ENCODE measurements at regions not wholly inside any gene's neighbourhood (a gene's known extent, or its start where the extent isn't known, plus 50 kb on each side); places are given as distances from the start of the nearest gene placed in this dataset.
A peak's percentile ranks its signal among the peaks of the same experiment; 100 is the strongest.

DNA sequence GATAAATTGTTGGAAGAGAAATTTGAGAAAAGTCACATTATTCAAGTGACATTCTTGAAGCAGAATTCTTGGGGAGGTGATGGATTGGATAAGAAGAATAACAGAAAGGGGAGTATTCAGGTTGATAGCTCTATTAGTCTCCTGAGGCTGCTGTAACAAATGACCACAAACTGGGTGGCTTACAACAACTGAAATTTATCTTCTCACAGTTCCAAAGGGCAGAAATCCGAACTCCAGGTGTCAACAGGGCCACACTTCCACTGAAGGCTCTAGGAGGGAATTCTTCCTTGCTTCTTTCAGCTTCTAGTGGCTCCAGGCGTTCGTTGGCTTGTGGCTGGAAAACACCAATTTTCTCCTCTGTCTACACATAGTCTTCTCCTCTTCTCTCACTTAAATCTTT, 99.8 kb downstream of the TES start:
- DNase-seq (ENCODE audit: low read depth, low spot score) = no peak
- in situ Hi-C loops (cut with HindIII; ENCODE audit: low pct_unique_long_range_greater_than_20kb, low sequenced_read_pairs) = no loop called here

DNA sequence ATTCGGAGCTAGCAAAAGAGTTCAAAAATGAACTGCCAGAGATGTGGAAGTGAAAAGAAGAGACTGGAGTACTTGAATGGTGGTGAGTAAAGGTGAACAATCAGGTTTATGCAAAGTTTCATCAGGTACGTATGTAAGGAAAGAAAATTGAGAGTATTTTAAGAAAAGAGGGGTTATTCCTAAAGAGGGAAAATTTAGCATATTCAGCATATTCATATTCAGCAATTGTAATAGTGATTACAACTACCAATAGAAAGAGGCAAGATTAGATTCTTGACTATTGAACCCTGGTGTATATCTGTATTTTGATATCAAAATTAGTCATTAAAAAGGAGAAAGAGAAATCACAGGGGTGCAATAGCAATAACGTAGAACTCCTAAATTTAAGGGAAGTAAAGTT, 100.9 kb downstream of the TES start:
- DNase-seq (ENCODE audit: low read depth, low spot score) = no peak
- in situ Hi-C loops (cut with HindIII; ENCODE audit: low pct_unique_long_range_greater_than_20kb, low sequenced_read_pairs) = no loop called here

DNA sequence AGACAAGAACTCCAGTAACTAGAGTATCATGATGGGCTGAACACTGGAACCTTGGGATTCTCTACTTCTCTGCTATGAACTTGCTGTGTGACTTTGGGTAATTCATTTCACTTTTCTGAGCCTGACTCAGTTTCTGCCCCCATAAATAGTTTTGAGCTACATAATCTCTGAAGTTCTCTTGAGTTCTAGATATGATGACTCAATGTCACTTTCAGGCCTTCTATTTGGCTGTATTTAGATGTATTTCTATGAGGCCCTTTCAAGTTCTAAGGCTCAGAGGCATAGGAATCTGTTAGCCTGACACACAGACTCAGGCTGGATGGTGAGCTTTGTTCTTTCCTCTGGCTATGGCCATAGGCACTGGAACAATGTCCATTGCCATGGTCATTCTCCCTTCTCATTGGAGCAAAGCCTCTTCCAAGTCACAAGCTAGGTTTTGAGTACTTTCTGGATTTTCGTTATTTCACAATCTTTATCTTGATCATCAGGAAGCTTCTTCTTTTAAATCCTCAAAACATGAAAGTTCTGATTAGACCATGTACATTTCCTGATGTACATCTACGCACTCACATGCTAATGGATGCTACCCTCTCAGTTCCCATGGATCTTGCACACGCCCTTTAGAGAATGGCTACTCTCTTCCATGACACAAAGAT, 101.6 kb downstream of the TES start:
- DNase-seq (ENCODE audit: low read depth, low spot score) = no peak
- in situ Hi-C loops (cut with HindIII; ENCODE audit: low pct_unique_long_range_greater_than_20kb, low sequenced_read_pairs) = no loop called here

DNA sequence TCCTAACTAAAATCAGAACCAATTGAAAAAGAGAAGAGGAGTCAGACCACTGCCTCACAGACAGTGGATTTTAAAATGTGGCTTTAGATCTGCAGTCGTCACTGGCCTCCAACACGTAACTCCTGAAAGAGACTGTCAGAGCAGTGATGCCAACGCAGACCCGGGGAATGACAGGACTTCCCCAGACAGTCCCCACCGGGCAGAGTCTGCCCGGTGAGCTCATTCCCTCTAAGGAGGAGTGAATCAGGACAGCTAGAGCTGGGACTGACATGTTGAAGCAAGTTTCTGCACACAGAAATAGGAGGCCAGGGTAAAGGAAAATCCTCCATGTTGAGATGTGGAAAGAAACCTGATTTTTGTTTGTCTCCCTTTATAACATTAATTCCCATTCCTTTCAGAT, 105.0 kb downstream of the TES start:
- in situ Hi-C loops (cut with HindIII; ENCODE audit: low pct_unique_long_range_greater_than_20kb, low sequenced_read_pairs) = no loop called here
- DNase-seq (ENCODE audit: low read depth, low spot score) = no peak

DNA sequence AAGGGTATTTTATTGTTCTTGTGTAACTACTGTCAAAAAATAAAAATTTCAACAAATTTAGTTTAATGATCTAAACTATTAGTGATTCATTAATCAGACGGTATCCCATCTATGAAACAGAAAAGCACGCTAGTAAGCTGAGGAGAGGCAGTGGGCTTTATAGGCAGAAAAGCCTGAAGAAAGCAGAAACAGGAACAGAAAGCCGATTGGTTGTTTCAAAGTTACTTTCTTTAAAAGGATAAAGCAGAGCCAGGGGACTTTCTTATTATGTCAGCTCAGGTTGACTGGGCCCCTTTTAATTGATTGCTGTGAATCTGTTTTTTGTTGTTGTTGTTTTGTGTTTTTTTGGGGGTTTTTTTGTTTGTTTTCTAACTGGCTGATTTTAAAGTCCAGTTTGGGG, 105.5 kb downstream of the TES start:
- DNase-seq (ENCODE audit: low read depth, low spot score) = no peak
- in situ Hi-C loops (cut with HindIII; ENCODE audit: low pct_unique_long_range_greater_than_20kb, low sequenced_read_pairs) = no loop called here

DNA sequence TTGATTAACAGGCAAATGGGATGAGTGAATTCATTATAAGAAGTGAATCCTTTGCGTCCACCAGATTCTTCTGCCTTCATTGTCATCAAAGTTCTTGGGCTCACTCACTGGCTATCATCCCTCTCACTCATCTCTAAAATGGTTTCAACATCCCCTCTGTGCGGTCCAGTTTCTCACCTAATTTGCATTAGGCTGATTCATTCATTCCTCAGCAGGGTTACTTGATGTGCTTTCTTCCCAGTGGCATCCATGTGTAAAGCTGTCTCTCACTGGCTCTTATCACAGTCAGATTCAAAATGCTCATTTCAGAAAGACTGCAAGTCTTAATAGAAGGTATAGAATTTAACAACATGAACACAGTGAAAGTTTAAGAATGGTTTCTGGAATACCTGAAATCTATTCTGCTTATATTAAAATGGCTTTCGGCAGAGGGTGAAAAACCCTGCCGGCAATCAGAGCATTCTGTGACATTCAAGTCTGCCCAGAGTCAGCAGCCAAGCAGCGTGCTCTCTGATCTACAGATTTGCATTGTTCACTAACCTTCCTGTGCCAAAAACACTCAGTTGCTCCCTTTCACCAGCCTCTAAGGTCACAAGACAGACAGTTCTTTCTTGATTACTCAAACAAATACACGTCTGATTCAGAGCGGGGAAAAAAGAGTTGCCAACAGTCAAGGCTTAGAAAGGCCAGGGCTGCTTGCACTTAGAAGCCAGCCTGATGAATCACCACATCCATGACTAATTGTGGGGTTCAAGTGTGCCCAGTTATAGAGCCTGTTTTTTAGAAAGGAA, 106.7 kb downstream of the TES start:
- in situ Hi-C loops (cut with HindIII; ENCODE audit: low pct_unique_long_range_greater_than_20kb, low sequenced_read_pairs) = no loop called here
- peak; percentile 100 for DNase-seq (ENCODE audit: low read depth, low spot score)

DNA sequence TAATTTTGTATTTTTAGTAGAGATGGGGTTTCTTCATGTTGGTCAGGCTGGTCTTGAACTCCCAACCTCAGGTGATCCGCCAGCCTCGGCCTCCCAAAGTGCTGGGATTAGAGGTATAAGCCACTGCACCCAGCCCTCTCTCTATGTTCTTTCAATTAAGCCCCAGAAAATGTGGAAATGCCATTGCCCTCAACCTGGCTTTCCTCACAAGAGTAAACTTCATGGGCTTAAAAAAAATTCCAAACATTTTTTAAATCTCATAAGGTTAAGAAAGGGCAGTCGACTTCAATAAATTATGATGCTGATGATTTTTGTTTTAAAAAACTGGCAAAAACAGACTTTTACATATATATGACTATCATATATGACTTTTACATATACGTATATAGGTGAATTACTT, 107.6 kb downstream of the TES start:
- in situ Hi-C loops (cut with HindIII; ENCODE audit: low pct_unique_long_range_greater_than_20kb, low sequenced_read_pairs) = no loop called here
- DNase-seq (ENCODE audit: low read depth, low spot score) = no peak

DNA sequence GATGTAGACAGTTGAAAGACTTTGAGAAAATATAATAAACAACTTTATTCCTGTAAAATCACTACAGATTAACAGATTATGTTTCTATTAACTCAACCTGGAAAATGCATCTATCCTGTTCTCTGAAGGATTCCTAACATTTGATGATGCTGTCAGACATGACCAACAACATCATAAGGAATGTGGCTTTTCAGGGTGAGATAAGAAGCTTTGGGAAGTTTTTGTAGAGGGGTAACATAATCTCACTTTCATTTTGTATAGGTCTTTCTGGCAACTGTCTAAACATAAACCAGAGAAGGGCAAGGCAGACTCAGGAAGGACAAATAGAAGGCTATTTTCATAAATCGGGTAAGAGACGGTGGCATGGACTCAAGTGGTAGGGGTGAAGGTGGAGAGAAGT, 112.2 kb downstream of the TES start:
- in situ Hi-C loops (cut with HindIII; ENCODE audit: low pct_unique_long_range_greater_than_20kb, low sequenced_read_pairs) = no loop called here
- DNase-seq (ENCODE audit: low read depth, low spot score) = no peak

DNA sequence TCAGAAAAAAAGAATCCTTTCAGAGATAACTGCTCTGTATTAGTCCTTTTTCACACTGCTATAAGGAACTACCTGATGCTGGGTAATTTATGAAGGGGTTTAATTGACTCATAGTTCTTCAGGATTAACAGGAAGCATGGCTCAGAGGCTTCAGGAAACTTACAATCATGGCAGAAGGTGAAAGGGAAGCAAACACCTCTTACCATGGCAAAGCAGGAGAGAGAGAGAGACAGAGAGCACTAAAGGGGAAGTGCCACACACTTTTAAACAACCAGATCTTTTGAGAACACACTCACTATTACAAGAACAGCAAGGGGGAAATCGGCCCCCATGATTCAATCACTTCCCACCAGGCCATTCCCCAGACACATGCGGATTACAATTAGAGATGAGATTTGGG, 114.2 kb downstream of the TES start:
- in situ Hi-C loops (cut with HindIII; ENCODE audit: low pct_unique_long_range_greater_than_20kb, low sequenced_read_pairs) = no loop called here

DNA sequence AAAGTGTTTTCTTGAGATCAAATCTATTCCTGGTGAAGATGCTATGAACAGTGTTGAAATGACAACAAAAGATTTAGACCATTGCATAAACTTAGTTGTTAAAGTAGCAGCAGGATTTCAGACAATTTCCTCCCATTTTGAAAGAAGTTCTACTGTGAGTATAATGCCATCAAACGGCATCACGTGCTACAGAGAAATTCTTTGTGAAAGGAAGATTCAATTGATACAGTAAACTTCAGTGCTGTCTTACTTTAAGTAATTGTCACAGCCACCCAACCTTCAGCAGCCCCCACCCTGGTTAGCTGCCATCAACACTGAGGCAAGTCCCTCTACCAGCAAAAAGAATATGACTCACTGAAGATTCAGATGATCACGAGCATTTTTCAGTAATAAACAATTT, 115.2 kb downstream of the TES start:
- no peak for DNase-seq (ENCODE audit: low read depth, low spot score)
- in situ Hi-C loops (cut with HindIII; ENCODE audit: low pct_unique_long_range_greater_than_20kb, low sequenced_read_pairs) = no loop called here

More for the DNA sequence above, 114.2 kb downstream of the TES start:
- no peak for DNase-seq (ENCODE audit: low read depth, low spot score)

DNA sequence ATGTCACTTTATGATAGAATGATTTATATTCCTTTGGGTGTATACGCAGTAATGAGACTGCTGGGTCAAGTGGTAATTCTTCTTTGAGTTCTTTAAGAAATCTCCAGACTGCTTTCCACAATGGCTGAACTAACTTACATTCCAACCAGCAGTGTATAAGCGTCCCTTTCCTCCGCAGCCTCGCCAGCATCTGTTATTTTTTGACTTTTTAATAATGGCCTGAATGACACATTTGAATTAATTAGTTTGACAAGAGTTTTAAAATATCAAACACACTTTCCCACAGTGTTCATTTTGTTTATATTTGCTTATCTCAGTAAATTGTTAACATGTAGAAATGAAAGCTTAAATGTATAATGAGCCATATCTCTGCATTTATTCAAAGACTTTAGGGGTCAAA, 116.8 kb downstream of the TES start:
- in situ Hi-C loops (cut with HindIII; ENCODE audit: low pct_unique_long_range_greater_than_20kb, low sequenced_read_pairs) = no loop called here
- no peak for DNase-seq (ENCODE audit: low read depth, low spot score)

DNA sequence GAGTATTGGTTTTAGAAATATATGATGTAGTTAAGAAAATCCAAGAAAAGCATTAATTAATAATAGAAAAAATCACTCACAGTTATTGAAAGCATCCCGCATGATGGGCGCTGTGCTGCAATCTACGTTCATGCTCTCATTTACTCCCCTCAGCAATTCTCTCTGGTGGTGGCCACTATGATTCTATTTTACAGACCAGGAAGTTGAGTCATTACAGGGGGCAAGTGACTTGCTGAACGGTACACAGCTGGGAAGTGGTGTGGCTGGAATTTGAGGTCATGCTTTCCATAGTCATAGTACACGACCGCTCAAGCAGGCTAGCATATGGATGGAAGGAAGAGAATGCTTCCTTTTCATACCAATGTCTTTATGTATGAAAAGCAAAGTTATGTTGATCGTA, 117.4 kb downstream of the TES start:
- DNase-seq (ENCODE audit: low read depth, low spot score) = no peak
- in situ Hi-C loops (cut with HindIII; ENCODE audit: low pct_unique_long_range_greater_than_20kb, low sequenced_read_pairs) = no loop called here

DNA sequence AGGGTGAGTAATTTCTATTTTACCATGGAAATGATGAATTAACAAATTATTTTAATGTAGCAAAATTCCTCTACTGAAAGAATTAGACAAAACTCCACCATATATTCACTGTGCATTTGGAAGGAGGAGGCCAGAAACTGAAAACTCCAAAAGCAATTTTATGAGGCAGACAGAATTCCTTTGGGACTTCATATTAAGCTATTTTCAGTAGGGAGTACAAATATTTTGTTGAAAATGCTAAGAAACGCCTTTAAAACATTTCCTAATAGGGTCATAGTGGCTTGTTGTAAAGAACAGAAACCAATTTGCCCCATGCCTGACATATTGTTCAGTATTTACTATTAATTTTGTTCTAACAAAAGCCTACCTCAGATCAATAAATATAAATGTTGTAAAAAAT, 117.8 kb downstream of the TES start:
- in situ Hi-C loops (cut with HindIII; ENCODE audit: low pct_unique_long_range_greater_than_20kb, low sequenced_read_pairs) = no loop called here
- no peak for DNase-seq (ENCODE audit: low read depth, low spot score)

DNA sequence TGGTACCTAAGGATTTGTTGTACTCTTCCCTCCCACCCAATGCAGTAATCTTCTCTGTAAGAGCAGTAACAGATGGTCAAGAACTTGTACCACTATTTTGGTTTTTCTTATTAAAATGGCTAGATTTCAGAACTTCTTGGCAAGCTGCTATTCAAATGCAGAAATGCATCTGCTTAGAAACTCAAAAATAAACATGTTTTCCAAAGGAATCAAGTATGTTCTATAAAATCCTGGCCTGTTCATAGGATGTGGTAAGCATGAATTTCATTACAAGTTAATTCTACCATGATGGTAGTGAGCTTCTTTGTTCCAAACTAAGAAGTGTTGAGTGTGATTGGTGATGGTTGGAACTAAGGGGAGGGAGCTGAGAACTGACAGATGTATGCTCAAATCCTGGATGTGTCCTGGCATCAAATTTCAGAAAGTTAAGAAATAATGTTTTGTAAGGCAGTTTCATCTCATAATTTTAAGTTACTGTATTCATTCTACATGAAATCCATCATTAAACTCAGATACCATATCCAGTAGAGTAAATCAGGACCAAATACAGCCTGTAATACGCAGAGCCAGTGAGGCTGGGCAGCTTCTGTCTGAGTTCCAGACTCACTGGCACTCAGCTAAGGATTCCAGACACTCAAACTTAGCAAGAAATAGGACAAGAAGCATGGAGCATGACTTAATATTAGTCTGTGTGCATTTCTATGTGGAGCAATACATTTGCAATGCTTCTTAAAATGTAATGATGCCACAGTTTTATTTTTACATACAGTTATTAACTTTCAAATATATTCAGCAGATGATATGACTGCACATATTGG, 119.6 kb downstream of the TES start:
- in situ Hi-C loops (cut with HindIII; ENCODE audit: low pct_unique_long_range_greater_than_20kb, low sequenced_read_pairs) = no loop called here
- DNase-seq (ENCODE audit: low read depth, low spot score) = no peak

DNA sequence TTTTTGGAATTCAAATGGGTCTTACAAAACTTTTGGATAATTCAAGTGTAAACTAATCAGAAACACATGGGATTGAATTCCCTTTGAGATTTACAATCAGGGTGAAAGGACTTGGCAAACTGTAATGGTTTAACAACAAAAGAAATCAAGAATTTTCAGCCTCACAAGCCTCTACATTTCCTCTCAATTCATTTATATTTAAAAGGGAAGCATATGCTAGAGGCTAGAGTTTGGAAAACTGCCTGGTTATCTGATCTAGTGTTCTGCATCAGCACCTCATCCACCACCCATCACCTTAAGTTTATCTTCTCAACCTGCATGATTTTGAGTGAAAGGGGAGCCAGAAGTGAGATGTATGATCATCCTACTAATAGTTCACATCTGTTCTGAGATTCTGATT, 120.7 kb downstream of the TES start:
- no peak for DNase-seq (ENCODE audit: low read depth, low spot score)
- in situ Hi-C loops (cut with HindIII; ENCODE audit: low pct_unique_long_range_greater_than_20kb, low sequenced_read_pairs) = no loop called here

DNA sequence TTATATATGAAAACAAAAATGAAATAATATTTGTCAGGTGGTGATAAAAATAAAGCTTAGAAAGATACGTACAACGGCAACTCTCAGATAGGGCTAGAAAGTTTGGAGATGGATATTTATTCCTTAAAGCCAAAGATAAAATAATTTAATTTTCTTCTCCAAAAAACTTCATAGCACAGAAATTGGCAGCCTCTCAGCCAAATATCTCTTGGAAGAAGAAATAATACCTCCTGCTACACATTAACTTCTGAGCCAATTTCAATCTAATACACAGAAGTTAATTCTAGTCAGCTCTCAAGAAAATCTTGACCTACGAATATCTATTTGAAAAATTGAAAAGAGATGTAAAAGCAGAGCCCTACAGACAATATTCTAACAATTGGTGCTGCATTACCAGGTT, 122.4 kb downstream of the TES start:
- DNase-seq (ENCODE audit: low read depth, low spot score) = no peak
- in situ Hi-C loops (cut with HindIII; ENCODE audit: low pct_unique_long_range_greater_than_20kb, low sequenced_read_pairs) = no loop called here

DNA sequence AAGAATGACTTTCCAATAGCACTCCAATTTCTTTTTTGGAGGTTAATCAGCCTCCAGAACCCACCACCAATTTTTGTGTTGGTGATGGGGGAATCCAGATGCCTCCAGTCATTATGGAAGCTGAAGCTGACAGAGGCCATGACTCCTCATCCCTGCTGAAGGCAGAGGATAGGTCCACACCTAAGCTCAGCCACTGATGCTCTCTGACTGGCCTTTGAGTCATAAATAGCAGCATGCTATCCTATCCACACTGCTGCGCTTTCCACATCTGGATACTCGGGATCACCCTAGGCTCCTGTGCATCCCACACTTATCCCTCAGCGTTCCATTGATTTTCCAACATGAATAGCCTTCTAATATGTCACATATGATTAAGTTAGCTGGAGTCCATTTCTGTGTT, 124.2 kb downstream of the TES start:
- DNase-seq (ENCODE audit: low read depth, low spot score) = no peak
- in situ Hi-C loops (cut with HindIII; ENCODE audit: low pct_unique_long_range_greater_than_20kb, low sequenced_read_pairs) = no loop called here

DNA sequence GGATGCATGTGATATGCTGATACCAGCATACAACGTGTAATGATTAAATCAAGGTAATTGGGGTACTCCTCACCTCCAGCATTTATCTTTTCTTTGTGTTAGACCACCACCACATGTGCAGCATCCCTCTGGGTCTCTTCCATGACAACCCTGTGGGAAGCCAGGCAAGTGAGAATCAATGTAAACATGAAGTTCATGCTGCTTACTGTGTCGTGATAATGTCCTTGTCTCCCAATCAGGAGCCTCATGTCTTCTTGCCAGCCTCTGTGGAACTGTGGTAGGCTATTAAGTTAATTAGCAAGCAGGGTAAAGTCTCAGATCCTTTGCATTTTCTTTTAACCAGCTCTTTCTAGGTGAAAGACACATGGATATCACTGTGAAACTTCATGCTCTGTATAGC, 126.7 kb downstream of the TES start:
- DNase-seq (ENCODE audit: low read depth, low spot score) = no peak
- in situ Hi-C loops (cut with HindIII; ENCODE audit: low pct_unique_long_range_greater_than_20kb, low sequenced_read_pairs) = no loop called here

DNA sequence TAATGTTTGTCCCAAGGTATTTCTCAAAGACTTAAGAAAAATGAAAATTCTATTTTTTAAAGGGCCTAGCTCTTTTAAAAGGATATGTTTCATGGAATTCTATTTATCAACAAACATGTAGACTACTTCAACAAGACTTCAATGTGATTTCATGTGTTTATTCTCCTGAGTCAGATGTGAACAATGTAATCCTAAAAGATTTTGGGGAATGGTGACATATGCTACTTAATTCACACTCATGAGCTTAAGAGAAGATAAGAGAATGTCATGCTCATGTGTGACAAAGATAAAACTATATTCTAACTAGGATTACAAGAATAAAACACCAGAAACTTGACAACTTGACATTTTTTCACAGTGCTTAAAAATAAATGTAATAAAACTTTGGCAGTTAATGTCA, 127.5 kb downstream of the TES start:
- in situ Hi-C loops (cut with HindIII; ENCODE audit: low pct_unique_long_range_greater_than_20kb, low sequenced_read_pairs) = no loop called here

More for the DNA sequence above, 127.5 kb downstream of the TES start:
- DNase-seq (ENCODE audit: low read depth, low spot score) = no peak
